MV-4-11 (cell line): ENCODE measurements at regions not wholly inside any gene's neighbourhood (a gene's known extent, or its start where the extent isn't known, plus 50 kb on each side); places are given as distances from the start of the nearest gene placed in this dataset.

Experiments
- DNase-seq: peaks from one replicate; lab custom pipeline; 2025; lab: John Stamatoyannopoulos, UW

- DNase-seq: no peak
These were observed 232.5 kb upstream of the PRR16 start for GRCh38 chr5:120231563-120231962.

DNA sequence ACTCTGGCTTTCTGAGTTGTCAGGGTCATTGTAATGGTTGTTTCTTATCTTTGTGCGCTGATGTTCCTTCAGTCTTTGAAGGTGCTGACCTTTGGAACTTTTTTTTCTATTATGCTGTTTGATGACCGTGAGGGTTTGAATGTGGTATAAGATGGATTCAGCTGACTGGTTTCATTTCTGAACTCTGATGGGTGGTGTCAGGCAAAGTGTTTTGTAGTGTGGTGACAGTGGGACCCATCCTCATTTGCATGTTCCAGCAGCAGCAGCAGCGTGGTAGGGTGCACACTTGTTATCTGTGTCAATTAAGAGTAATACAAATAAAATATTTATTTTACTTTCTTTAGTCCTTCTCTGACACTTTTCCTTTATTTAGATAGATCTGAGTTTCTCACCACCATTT, 227.7 kb upstream of the PRR16 start:
- no peak for DNase-seq

DNA sequence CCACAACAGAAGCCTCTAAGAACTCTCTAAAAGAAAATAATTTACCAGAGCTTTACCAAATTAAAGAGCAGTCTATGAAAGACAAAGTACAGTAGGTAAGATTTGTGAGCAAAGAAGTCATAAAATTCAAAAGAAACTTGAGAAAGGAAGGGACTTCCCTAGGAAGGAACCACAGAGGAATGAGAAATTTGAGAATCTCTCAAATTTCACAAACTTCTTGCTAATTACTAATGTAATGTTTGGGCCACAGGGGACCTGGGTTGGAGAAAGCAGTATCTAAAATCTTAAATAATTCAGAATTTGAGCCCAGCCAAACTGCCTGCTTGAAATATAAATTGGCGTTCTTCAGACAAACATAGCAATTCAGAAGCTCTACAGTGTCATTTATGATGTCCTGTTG, 225.0 kb upstream of the PRR16 start:
- no peak for DNase-seq

DNA sequence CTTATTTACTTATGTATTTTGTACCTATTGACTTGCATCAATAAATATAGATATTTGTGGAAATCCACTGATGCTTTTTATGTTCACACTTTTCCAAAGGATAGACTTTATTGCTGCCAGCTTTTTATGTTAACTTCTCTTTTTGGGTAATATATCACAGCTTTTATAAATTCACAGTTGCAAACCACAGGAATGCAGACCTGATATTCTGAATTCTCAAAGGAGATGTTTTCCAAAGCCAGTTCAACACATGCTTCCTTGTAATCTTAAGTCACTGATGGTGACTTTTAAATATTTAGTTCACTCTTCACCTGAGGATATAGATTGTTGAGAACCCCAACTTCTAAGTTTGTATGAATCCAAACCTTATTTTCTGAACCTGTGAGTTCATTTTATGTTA, 223.4 kb upstream of the PRR16 start:
- no peak for DNase-seq

DNA sequence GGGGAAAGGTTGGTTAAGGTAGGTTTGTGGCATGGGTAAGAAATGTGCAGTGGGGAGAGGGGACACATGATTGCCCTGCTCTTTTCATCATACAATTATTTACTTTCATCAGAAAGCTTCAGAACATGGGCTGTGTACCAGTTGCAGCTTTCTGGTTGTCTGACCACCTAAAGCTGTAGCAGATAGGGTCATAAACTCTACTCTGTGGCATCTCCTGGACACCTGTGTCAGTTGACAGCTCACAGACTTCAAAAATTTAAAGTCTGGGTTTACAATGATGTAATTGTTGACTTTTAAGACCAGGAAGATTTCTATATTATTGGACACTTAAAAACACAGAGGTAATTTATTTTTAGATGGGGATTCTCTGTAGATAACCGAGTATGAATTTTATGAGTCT, 222.7 kb upstream of the PRR16 start:
- no peak for DNase-seq

DNA sequence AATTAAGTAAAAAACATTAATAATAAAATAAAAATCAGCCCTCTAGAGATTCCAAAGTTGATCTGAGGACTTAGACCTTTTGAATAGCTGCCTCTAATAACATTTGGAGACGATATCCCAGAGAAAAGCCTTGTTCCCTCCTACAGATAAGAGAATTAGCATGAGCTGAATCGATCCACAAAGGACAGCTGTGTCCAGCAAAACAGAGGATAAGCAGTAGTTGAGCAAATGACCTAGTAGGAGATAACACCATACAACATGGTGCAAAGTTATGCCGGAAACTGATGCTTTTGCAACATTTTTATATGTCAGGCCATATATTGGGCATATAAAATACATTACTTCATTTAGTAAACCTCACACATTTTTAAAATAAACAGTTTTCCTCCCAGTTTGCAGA, 212.2 kb upstream of the PRR16 start:
- DNase-seq: no peak

- no peak for DNase-seq
These were observed 211.3 kb upstream of the PRR16 start for GRCh38 chr5:120252839-120253238.

- DNase-seq: no peak
These were observed 209.7 kb upstream of the PRR16 start for GRCh38 chr5:120254385-120254784.

DNA sequence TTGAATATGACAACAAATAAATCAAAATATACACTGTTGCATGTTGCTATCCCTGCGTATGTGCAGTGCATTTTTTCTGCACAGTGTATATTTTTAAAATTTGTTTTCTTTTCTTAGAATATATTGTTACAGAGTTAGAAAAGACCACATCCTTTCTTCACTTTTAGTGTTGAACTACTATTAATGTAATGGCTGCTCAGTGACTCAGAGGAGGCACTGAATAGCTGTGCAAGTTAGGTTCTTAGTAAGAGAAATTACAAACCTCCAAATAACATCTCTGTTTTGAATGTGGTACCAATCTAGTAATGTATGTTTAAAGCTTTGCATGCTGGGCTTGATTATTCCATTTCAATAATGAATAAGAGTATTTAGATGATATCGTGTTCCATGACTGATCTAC, 208.9 kb upstream of the PRR16 start:
- no peak for DNase-seq

DNA sequence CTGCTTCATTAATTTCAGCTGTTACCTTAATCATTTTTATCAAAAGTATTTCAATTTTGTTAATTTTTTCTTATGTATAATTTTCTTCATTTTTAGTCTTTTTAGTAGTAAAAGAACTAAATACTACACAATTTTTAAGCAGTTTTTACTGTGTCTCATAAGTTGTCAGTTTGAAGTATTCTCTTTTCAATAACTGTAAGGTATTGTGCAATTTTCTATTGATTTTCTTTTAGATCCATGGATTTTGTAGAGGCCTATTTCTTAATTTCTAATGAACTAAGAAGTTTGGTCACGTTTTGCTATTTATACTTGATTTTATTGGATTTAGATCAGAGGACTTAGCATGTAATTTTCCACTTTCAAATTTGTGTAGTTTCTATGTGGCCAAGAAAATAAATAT, 207.7 kb upstream of the PRR16 start:
- DNase-seq: no peak

DNA sequence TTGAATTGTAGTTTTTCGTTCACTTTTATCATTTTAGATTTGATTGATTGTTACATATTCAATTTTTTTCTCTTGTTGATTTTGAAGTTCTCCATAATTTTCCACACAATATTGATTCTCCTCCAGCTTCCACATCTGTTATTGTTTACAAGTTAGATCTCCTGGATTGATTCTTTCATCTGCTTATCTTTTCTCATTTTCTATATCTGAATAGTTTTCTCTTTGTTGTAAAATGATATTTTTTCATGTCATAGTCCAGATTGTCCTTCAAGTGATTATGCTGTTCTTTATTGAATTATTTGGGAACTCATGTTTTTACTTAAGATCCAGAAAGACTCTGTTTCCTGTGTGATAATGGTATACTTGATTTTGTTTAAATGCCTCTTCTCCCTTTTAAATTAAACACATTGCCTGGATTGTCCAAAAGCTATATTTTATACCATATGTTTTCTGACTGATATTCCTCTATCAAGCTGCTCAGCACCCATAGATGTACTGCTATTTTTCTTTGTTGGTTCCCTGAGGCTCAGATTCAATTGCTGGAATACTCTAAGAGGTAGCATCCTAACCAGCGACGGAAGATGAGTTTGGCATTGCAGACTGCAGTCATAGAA, 206.6 kb upstream of the PRR16 start:
- no peak for DNase-seq

DNA sequence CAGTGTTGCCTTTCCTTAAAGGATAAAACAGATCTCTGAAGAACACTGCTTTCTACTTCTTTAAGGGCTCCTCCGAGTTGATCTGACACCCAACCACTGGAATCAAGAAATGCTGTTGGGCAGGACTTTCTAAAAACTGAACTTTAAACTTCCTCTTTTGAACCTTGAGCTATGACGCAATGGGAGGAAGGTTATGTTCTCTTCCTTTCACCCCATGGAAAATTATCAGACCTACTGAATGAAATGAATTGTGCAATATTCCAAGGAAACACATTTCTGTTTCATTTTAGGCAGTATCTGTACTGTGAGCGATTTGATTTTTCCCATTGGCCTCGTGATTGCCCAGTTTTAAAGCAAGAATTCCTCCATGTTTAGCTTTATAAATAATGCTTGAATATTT, 206.0 kb upstream of the PRR16 start:
- peak; percentile 97 for DNase-seq

DNA sequence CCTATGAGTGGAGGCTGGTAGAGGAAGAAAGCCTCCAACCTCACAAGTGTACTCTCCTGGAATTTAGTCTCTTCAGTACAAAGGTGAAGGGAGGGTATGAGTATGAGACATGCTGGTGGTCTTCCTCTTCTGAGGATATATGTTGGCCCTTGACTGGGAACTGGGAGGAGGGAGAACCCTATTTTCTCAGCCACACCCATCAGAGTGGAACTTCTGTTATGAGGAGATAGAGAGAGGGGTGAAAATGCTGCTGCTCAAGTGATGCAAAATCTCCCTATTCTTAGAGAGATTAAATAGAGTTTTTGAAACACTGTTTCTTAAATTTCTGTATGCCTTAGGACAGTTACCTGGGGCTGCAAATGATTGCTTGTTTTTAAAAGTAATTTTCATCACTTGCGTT, 203.4 kb upstream of the PRR16 start:
- DNase-seq: no peak

DNA sequence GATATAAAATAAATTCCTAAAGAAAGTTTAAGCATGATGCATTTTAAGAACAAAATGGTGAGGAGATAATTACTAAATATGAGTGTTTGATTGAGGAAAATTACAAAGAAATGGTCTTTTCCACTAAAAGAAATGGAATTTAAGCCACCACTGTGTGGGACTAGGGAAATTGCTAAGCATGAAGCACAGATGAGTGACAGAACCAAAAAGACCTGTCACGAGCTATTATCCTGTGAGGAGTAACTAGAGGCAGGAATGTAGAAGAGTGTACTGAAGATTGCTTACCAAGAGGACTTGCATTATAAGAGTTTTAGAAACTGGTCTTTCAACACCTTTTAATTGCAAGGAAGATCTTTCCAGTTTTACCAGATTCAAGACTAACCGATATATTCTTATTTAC, 193.6 kb upstream of the PRR16 start:
- no peak for DNase-seq

DNA sequence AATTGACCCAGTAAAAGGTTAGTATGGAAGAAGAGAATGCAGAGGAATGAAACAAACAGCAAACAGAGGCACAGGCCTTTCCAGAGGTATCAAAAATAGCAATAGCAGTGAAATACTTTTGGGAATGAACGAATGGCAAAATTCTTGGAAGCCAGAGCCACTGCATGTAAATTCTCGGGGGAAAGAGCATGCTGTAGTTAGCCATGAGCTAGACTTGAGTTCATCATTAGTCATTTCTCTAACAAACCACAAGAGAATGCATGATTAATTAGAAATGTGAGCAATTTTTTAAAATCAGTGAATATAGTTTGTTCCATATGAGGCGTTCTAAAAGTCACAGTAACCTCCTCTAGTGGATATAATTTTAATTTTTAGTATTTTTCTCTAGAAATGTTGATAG, 170.3 kb upstream of the PRR16 start:
- DNase-seq: no peak

GRCh38 chr5:120297616-120298015, 166.5 kb upstream of the PRR16 start:
- DNase-seq: no peak

DNA sequence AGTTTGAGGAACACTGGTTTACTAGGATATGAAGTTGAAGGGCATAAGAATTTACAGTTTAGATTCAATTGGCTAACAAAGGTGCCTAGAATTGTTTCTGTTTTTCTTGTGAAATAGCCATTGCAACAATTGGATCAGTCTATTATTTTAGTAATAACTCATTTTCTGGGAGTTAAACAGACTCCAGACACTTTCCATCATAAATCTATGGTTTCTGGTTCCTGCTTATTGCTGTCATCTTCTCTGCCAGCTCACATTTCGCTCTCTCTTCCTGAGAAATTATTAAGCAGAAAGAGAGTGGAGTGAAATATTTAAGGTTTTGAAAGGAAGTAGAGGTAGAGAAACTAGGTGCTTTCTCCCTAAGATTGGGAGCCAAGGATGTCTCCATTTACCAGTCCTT, 165.1 kb upstream of the PRR16 start:
- peak; percentile 46 for DNase-seq

DNA sequence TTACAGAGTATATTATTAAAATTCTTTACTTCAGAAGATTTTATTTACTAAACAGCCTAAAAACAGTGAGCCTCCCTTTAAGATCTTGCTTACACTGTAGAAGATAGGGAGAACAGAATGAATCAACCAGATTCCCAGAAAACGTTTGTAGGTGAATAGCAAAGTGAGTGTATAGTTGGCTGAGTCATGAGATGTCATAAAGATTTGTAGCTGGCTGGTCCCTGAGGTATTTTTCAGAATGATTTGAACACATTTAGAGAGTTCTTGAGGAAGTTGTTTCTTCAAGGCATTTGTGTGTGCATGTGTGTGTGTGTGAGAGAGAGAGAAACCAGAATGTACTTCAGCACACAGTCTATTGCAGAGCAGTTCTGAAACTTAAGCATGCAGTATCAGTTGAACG, 159.4 kb upstream of the PRR16 start:
- peak; percentile 39 for DNase-seq

DNA sequence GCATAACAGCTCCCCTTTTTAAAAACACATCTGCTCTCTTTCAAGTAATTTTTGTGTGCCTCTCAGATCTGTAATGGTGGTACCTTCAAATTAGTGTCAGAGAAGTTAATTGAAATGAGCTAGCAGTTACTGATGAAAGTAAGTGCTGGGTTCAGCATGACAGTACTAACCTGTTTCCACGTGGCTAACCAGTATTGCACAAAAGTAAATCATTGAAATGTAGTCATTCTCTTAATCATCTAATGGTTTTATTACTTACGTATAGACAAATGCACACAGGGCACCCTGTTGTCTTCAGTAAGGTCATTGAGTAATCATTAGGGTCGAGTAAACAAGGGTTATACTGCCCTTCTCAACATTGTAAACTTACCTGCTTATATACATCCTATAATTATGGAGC, 157.8 kb upstream of the PRR16 start:
- DNase-seq: no peak

- DNase-seq: peak; percentile 42
These were observed 149.9 kb upstream of the PRR16 start for GRCh38 chr5:120314191-120314590.

DNA sequence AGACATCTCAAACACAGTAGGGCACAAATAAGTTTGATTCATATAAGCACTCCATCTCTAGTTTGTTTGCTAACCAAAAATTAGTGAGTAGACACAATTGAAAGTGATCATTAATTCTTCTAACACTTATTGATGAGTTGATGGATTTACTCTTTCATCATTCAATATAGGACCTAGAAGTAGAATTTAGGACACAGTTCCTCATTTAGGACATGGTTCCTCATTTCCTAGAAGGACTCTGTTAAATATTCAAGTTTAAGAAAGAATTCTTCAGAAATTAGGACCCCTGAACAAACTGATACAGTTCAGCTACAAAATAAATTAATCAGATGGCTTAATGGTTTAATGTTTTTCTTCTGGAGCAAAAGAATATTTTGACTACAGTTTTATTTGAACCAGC, 143.5 kb upstream of the PRR16 start:
- peak; percentile 80 for DNase-seq

GRCh38 chr5:120326651-120327050, 137.4 kb upstream of the PRR16 start:
- no peak for DNase-seq

DNA sequence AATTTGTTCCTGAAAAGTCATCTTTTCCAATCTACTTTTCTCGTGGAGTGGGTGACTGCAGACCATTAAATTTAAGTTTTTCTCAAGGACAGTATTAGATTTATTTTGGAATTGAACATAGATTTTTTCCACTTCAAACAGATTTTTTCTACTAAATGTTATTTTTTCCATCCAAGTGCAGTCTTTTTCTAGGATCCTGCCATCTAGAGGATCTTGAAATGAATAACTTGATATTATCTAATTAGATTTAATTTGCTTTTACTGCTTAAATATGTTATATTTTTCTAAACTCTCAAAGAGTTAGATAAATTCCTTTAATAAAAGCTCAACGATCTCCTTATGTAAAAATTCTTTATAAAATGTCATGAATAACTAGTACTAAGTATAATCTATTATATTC, 136.9 kb upstream of the PRR16 start:
- DNase-seq: no peak

GRCh38 chr5:120329095-120329494, 135.0 kb upstream of the PRR16 start:
- no peak for DNase-seq

GRCh38 chr5:120330558-120330957, 133.5 kb upstream of the PRR16 start:
- no peak for DNase-seq
